Cerebellar cortex (tissue), 1 donor: ENCODE measurements at regions not wholly inside any gene's neighbourhood (a gene's known extent, or its start where the extent isn't known, plus 50 kb on each side); places are given as distances from the start of the nearest gene placed in this dataset.

Source experiments
- DNase-seq: peaks from one replicate; pipeline ENCODE4 v3.0.0-alpha.2; 2015; ENCODE audit warnings: low spot score

DNA sequence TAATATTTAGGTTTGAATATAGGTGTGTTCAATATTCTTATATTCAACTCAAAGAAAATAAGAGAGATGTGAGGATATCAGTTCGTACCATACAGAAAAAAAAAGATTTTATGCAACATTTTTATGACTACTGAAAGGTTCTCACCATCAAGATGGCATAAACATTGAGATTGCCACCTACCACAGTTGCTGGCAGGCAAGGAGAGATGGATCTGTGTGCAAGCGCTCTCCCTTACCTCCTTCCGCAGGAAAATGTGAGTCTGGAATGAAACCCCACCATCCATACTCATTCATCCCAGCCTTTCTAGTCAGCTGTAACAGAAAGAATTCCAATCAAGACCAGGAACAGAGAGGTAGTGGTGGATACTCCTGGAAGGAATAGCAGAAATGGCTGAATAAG is 376.9 kb downstream of the PPP3CA start:
- DNase-seq: no peak

DNA sequence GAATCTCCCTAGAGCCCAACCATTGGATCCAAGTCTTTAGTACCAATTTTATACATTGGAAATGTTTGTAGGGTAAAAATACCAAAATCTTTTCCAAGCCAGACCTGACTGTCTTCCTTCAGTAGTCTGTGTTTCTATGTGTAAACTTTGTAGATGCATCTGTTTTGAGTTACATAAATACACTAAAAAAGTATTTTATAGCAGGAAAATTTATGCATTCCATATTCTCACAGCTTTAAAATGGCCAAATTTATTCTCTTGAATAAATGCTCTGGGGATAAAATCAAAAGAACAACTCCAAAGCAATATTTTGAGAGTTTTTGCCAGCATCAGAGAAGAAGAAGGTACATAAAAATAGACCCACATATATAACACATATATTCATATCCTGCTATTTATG is 377.4 kb downstream of the PPP3CA start:
- DNase-seq: no peak

DNA sequence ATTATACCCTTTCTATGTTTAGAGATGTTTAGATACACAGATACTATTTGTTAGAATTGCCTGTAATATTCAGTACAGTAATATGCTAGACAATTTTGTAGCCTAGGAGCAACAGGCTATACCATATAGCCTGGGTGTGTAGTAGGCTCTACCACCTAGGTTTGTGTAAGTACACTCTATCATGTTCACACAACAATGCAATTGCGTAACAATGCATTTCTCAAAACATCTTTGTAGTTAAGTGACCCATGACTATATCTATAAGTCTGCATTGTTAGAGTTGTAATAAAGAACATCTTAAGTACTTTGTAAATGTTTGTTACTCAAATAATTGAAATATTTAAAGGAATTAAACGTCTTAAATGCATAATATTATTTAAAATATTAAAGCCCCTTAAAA is 379.3 kb downstream of the PPP3CA start:
- DNase-seq: no peak

DNA sequence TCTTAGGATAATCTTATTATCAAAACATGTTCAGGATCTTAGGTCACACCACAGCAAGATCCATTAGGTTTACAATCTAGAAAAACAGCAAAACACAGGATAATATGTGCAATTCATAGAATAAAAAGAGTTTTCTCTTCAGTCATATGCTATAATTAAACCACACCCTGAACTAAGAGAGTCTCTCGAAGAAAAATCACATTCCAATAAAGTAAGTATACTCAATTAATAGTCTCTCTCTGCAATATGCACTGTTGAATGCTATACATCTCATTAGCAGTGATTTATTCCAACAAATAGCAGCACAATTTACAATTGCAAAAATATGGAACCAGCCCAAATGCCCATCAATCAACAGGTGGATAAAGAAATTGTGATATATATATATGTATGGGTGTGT is 383.7 kb downstream of the PPP3CA start:
- DNase-seq: no peak

DNA sequence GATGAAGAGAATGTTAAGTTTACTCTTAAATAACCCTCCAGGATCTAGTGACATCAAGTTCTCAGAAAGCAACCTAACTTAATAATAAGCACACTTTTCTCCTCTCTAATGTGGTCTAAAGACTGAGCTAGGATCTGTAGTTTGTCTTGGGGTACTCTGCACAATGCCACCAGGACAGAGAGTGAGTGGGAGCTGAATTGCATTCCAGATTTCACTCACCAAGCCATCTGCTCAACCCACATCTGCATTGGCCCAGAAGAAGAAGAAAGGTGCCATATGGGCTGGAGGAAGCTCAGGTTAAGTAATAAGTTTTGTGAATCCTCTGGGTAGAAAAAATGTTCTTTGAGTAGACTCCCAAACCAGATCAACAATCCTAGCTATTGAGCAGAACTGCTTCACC is 384.6 kb downstream of the PPP3CA start:
- DNase-seq: no peak

DNA sequence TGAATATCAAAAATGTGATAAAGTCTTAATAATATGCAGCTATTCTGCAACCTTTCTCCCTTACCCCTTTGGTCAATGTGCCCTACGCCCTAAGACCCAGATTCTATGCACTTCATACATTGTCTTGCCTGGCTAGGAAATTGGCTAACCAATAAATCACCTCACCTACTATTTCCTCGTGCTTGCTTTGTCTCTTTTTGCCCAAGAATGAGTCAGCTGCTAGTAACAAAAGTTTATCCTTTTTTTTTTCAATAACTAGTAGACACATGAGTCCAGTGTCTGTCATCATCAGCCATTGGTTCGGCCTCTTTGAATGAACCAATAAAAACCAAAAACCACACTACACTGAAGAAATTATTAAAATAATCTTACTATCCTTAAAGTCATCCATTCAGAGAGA is 387.1 kb downstream of the PPP3CA start:
- no peak for DNase-seq

DNA sequence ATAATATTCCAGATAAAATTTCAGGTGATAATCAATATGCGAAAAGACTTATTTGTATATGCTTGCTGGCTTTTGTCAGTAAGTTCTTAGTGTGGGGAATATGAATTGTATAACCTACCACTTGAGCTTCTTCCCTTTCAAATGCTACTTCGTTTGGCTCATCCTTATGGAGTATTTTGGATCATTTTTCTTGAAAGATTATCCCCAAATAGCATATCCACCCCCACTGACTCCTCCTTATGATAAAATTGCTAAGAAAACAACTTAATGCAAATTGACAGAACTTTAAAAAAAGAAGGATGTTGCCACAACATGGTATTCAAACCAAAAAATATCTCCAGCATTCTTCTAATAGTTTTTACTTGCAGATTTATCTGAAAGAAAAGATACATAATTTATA is 393.3 kb downstream of the PPP3CA start:
- DNase-seq: no peak

DNA sequence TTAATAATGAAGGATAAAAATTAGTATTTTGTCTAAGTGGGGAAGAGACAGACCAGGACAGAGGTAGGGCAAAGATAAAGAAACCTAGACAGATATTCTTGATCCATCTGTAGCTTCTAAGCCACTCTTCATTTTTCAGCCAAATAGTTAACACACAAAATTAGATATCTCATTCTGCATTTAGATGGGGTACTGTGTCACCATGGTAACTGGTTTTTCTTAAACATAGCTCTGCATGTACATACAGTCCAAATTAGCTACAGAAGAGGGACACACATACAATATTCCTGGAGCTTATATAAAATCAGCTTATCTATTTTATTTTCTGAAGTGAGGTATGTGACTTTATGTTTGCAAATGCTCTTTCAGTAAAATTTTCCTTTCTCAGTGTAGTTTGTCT is 393.7 kb downstream of the PPP3CA start:
- no peak for DNase-seq

DNA sequence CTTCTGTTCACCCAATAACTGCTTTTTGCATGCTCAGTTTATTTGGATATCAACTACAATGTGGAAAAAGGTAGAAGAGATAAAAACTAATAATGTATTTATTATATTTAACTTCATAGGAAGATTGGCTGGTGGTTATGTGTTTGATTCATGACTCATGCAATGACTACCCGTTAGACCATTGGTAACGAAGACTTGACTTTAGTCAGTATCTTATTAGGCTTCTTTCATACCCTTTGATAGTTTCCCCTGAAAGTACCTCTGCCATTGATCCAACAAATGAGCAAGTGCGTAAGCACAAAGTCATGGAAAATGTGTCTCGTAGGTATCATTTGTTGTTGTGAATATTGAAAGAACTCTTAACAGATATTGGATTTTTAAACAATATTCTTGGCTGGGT is 394.7 kb downstream of the PPP3CA start:
- no peak for DNase-seq

DNA sequence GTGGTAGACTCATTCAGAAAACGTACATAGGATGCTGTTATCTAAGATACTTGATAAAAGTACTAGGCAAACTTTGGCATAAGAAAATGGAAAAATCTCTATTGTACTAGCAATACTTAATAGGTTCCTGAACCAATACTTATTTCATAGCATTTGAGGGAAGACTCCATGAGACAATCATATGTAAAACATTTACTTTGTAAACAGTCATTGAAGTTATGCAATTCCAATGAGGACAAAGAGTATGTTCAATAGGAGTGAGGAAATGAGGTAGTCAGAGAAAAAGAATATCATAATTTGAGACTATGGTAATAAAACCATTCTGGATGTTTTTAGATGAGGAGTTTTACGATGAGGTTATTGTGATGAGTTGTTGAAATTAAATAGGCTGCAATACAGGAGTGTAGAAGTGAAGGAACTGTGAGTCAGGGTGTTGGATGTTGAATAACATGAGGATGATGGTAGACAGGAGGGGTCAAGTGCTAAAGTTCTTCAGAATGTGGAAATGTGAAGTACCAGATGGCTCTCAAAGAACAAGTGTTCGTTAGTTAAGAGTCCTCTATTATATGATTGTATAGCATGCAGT is 397.9 kb downstream of the PPP3CA start:
- no peak for DNase-seq

DNA sequence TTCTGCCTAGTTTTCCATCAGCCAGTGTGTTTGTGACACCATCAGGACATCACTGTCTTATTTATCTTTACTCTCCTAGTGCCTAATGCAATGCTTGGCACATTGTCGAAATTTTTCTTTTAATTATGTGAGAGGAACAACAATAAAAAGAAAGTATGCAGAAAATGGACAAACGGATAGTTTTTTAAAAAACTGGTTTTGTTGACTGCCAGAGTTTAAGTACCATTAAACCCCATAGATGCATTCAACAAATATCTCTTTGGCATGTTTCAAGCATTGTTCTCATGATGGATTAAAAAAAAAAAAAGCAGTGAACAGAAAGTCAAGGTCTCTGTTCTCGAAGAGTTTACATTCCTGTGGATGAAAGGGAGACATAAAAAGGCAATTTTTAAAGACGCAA is 398.4 kb downstream of the PPP3CA start:
- no peak for DNase-seq

DNA sequence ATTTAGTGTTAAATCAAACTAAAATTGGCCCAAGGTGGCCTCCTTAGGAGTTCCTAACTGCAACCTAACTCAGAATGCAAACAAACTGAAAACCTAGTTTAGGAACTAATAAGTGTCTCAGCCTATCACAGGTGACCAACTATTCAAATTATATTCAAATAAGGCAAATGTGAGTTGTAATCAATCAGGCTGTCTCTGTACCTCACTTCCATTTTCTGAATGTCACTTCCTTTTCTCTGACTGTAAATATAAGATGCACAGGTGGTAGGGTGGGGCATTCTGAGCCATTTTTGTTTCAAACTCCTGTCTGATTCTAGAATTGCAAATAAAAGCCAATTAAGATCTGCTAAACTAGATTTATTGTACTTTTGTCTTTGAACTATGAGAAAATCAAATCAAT is 401.5 kb downstream of the PPP3CA start:
- DNase-seq: no peak

DNA sequence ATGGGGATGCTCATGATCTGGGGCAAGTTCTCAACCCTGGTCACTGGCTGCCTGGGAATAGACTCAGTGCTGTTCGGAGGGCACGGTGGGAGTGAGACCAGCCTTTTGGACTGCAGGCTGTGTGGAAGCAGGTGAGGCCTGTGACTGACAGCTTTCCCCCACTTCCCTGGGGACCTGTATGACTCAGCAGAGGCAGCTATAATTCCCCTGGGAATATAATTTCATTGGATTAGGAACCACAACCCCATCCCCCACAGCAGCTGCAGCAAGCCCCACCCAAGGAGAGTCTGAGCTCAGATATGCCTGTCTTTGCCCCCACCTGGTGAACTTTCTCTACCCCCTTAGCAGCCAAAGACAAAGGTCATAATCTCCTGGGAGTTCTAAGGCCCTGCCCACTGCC is 408.6 kb downstream of the PPP3CA start:
- no peak for DNase-seq

DNA sequence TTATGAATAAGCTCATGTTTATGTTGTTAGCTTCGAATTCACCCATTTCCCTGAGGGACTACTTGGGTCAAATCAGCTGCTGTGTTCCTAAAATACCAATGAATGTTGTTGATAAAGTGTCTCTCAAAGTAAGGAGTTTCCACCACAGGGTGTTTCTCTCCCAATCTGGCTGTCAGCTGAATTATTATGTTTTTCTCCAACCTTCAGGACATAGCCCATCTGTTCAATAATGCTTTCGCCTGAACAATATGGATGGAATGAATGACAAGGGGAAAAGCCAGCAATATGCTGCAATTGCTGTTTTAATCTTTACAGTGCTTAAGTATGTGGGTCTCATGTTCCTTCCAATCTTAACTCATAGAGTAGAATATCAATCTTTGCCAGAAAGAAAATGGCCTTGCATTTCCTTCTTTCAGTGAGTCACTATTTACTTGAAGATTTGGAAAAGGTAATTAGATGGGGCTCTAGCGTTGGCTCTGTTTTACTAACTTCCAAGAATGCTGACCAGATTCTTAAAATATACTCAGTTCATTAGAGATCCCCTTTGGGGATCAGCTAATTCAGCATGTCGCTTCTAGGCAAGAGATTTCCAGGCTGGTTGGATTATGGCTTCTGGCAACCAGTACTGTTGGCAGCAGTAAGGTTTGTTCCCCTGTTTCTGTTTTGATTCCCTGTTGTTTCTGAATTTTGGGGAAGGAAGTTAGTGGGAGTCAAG is 410.5 kb downstream of the PPP3CA start:
- DNase-seq: peak; percentile 77

DNA sequence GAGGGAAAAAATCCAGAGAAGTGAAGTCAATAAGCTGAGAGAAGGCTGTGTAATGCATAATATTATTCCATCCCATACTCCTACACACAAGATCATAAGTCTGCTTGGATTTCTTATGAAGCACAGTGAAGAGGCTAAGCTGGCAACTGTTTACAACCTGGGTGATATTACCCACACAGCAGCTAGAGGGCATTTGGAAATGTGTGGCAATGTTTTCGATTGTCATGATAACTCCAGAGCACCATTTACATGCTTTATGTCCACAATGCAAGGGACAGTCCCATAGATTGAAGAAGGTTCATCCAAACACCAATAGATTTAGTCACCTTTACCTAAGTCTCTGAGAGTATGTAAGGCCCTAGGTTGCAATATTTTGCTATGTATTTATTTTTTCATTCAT is 412.2 kb downstream of the PPP3CA start:
- no peak for DNase-seq

DNA sequence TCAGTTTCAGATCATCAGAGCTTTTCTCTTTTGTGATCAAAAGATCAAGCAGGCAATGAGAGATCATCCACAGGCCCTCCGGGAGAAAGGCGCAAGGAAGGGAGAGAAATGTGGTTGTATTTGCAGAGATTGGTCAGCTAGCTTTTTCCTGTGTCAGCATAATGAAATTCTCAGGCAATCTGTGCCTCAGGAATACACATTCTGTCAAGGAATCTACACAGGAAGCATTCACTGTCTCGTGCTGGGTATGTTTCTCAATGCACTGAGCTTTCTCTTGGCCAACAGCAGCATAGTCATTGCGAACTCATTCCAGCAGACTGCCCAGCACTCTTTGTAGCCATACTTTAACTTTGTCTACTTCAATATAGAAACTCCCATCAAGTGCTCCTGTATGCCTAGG is 413.7 kb downstream of the PPP3CA start:
- DNase-seq: peak; percentile 24

DNA sequence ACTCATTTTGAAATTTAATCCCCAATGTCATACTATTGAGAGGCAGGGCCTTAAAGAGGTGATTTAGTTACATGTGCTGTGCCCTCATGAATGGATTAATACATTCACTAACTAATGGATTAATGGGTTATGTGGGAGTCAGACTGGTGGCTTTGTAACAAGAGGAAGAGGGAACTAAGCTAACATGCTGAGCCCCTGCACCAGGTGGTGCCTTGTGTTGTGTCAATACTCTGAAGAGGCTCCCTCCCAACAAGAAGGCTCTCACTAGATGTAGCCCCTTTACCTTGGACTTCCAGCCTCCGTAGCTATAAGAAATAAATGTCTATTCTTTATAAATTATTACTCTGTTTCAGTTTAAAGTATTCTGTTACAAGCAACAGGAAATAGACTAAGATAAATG is 411.9 kb upstream of the EMCN start:
- no peak for DNase-seq

DNA sequence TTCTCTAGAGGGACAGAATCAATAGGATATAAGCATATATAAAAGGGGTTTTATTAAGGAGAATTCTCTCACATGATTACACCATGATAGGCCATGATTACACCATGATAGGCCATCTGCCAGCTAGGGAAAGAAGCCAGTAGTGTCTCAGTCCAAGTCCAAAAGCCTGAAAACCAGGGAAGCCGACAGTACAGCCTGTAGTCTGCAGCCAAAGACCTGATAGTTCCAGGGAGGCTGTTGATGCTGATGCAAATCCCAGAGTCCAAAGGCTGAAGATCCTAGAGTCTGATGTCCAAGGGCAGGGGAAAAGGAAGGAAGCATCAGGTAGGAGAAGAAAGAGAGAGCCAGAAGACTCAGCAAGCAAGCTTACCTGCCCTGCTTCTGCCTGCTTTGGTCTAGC is 411.3 kb upstream of the EMCN start:
- DNase-seq: peak; percentile 81

DNA sequence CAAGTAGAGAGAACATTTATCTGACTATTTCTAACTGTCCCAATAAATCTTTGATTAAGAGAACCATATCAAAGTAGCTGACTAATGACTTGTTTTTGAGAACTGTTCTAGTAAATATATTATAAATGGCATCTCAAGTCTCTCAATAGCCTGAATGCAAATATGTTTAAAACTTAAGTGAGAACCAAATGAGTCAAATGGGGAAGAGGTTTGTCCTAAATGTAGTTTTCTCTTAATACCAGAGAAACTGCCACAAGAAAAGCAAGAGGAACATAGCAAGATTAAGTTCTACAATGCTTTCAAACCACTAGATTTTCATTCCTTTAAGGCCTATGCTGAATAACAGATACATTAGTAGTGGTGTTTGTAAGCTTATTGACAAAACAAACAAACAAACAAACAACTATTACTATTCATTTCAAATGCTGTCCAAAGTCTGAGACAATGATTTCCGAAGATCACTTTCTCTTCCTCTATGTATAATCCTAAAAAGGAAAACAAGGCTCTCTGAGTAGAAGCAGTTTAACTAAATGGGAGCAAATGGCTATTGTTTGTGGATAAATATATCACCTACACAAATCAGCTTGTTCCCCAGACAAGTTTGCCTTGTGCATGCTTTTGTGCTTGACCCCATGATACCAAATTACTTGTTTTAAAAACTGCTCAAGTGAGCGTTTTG is 408.4 kb upstream of the EMCN start:
- DNase-seq: no peak

DNA sequence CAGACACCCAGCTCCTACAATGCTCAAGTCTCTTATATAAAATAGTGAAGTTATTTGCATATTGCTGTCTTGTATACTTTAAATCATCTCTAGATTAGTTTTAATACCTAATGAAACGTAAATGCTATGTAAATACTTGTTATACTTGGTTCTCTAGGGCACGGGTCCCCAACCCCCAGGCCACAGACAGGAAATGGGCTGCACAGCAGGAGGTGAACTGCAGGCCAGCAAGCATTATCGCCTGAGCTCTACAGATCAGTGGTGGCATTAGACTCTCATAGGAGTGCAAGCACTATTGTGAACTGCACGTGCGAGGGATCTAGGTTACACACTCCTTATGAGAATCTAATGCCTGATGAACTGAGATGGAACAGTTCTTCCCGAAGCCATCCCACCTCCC is 395.9 kb upstream of the EMCN start:
- DNase-seq: no peak

DNA sequence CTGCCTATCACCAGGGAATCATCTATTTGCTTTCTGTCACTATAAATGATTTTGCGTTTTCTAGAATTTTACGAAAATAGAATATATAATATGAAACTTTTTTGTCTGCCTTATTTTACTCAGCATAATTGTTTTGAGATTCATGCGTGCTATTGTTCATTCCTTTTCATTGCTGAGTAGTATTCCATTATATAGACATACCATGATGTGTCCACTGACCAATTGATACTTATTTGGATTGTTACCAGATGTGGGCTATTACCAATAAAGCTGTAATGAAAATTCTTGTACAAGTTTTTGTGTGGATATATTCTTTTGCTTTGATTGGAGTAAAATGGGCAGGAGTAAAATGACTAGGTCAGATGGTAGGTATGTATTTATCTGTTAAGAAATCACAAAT is 390.7 kb upstream of the EMCN start:
- DNase-seq: no peak

DNA sequence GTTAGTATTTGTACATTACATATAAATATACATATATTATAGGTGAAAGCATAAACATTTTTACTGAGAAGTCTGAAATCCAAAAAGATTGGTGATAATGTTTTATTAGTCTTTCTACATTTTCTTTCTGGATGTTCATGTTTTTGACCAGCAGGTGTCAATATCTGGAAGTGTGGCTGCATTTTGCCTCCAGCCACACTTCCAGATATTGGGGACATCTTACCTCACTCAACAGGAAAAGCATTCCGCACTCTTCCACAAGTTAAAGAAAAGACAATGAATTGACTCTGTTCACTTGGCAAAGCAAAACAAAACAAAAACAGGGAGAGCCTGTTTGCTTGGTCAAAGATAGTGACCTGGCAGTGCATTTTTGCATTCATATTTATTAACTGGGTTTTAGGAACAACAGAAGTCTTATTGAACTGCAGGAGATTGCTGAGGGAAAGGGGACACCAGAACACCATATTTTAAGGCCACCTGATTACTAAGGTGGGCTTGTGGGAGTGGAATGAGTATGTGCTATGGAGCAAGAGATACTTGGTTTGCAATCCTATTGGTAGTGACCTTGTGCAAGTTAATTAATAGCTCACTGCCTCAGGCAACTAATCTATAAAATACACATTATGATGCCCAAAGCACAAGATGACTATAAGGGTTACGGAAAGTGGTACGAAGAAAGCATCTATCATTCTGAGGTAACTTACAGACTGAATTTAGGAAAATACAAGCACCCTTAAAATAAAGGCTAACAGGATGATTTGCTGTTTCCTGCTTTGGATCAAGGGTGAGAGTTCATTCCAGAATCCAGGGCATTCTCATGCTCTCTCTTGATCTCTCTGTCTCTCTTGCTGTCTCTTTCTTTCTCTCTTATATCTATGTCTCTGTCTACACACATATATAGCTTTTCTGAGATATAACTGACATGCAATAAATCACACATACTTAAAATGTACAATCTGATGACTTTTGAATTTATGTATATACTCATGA is 389.9 kb upstream of the EMCN start:
- DNase-seq: no peak

DNA sequence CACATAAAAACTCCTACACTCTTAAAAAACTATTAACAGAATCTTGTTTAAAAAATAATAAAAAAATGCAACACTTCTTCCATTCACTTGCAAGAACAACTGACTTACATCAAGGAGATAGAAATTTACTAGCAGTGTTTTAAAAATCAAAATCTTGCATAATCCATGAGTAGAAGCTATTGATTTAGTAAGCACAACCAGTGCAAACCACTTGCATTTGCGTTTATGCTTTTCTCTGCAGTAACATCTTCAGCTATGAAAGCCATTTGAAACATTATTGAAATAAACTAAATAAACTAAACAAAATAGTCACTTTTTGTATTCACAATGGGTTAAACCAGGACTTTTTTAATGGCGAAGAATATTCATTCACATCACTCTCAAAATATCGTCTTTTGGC is 389.2 kb upstream of the EMCN start:
- DNase-seq: no peak
